ENCODE measurements at regions not wholly inside any gene's neighbourhood (a gene's known extent, or its start where the extent isn't known, plus 50 kb on each side); places are given as distances from the start of the nearest gene placed in this dataset.
"Not testable (repeated sequence)": the region's sequence is repeated elsewhere in the genome, so short reads cannot be mapped to it uniquely, and the experiment has no call there.

DNA sequence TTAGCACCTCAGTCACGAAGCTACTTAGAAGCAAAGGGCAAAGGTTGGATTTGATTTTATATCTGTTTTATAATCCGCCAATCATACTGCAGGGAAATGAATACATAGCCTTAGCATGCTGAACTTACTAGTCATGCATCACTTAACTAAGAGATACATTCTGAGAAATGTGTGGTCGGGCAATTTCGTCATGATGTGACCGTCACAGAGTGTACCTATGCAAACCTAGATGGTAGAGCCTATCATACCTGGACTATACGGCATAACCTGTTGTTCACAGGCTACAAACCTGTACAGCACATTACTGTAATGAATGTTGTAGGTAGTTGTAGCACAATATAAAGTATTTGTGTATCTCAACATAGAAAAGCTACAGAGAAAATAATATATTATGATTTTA is 345.2 kb upstream of the RGS17 start:
- DNase-seq (ENCODE audit: low read depth), result no peak
- Histone ChIP-seq H3K9ac (ENCODE audit: low read length) (no peak overlapping the region), H2AFZ (ENCODE audit: low read depth, low read length) (no peak overlapping the region), H4K20me1 (ENCODE audit: insufficient read depth, low read length) (no peaks in the 10 kb centered on the region), H3K9me3 (ENCODE audit: insufficient read depth, low read depth, low read length) (no peaks in the 10 kb centered on the region), H3K79me2 (ENCODE audit: insufficient read depth, low read length) (no peaks in the 10 kb centered on the region), H3K36me3 (ENCODE audit: insufficient read depth, low read length) (no peaks in the 10 kb centered on the region), H3K4me3 (ENCODE audit: insufficient read depth, low read depth, low read length) (no peak overlapping the region), H3K27me3 (ENCODE audit: insufficient read depth, low read length) (no peaks in the 10 kb centered on the region), H3K4me2 (ENCODE audit: low read length) (no peak overlapping the region), H3K27ac (ENCODE audit: low read depth, low read length) (no peak overlapping the region), H3K4me1 (ENCODE audit: insufficient read depth, low read length) (no peaks in the 10 kb centered on the region)
- no peak for FAIRE-seq
- Mint-ChIP-seq H3K27me3 (ENCODE audit: low read depth, unreplicated experiment) (no peaks in the 10 kb centered on the region), H3K9me3 (ENCODE audit: unreplicated experiment) (peaks cover 2% of the 10 kb centered on the region), H3K4me3 (ENCODE audit: unreplicated experiment) (no peak overlapping the region), H3K27ac (ENCODE audit: unreplicated experiment) (no peak overlapping the region), H3K4me1 (ENCODE audit: low read depth, unreplicated experiment) (no peaks in the 10 kb centered on the region), H3K36me3 (ENCODE audit: low read depth, unreplicated experiment) (no peaks in the 10 kb centered on the region)
- TF ChIP-seq EZH2 (IDR thresholded peaks at IDR 0.05; ENCODE audit: insufficient read depth, low read length), result no peak
- TF ChIP-seq, protein P1, sequence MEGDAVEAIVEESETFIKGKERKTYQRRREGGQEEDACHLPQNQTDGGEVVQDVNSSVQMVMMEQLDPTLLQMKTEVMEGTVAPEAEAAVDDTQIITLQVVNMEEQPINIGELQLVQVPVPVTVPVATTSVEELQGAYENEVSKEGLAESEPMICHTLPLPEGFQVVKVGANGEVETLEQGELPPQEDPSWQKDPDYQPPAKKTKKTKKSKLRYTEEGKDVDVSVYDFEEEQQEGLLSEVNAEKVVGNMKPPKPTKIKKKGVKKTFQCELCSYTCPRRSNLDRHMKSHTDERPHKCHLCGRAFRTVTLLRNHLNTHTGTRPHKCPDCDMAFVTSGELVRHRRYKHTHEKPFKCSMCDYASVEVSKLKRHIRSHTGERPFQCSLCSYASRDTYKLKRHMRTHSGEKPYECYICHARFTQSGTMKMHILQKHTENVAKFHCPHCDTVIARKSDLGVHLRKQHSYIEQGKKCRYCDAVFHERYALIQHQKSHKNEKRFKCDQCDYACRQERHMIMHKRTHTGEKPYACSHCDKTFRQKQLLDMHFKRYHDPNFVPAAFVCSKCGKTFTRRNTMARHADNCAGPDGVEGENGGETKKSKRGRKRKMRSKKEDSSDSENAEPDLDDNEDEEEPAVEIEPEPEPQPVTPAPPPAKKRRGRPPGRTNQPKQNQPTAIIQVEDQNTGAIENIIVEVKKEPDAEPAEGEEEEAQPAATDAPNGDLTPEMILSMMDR (IDR thresholded peaks at IDR 0.05; ENCODE audit: insufficient read depth, low read depth, low read length), result no peak

DNA sequence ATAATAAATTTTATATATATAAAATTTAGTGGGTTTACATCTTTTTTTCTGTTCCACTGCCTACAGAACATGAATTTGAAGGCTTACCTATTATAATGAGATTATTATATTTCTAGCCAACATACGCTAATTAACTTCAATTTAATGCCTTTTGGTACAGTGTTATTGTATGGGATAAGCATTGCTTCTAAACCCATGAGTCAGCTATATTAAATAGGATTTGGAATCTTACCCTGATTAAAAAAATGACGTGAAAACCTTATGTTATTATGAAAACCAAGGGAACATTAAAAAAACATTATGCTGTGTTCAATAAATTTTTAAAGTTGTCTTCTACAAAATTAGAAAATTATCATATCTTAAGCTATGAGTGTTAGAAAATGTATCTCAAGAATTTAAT is 334.0 kb upstream of the RGS17 start:
- no peak overlapping the region for H2AFZ ChIP-seq (ENCODE audit: low read depth, low read length)
- H3K27ac Mint-ChIP-seq (ENCODE audit: unreplicated experiment), result no peak overlapping the region
- FAIRE-seq, result no peak

DNA sequence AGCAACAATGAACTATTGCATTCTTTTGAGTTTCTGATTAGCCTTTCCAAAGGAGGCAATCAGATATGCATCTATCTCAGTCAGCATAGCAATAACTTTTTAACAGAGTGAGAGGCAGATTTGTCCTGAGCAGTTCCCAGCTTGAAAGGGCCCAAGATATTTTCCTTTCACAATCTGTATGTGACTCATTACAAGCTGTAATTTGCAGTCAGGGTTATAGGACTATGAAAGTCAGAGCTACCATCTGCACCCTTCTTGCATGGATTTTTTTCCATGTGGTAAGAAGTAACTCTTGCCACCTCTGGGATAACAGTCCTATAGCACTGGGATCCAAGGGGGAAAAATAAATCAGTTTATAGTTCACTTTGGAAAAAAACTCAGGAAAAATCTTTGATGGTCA is 318.2 kb upstream of the RGS17 start:
- Mint-ChIP-seq H3K4me3 (ENCODE audit: unreplicated experiment) (no peak overlapping the region), H3K27me3 (ENCODE audit: low read depth, unreplicated experiment) (no peaks in the 10 kb centered on the region), H3K27ac (ENCODE audit: unreplicated experiment) (no peak overlapping the region), H3K9me3 (ENCODE audit: unreplicated experiment) (no peaks in the 10 kb centered on the region), H3K4me1 (ENCODE audit: low read depth, unreplicated experiment) (no peaks in the 10 kb centered on the region), H3K36me3 (ENCODE audit: low read depth, unreplicated experiment) (no peaks in the 10 kb centered on the region)
- TF ChIP-seq EZH2 (IDR thresholded peaks at IDR 0.05; ENCODE audit: insufficient read depth, low read length), result no peak
- TF ChIP-seq, protein P1 (IDR thresholded peaks at IDR 0.05; ENCODE audit: insufficient read depth, low read depth, low read length), result no peak
- Histone ChIP-seq H3K4me2 (ENCODE audit: low read length) (no peak overlapping the region), H2AFZ (ENCODE audit: low read depth, low read length) (no peak overlapping the region), H3K4me1 (ENCODE audit: insufficient read depth, low read length) (no peaks in the 10 kb centered on the region), H3K79me2 (ENCODE audit: insufficient read depth, low read length) (no peaks in the 10 kb centered on the region), H3K36me3 (ENCODE audit: insufficient read depth, low read length) (no peaks in the 10 kb centered on the region), H3K9me3 (ENCODE audit: insufficient read depth, low read depth, low read length) (no peaks in the 10 kb centered on the region), H3K4me3 (ENCODE audit: insufficient read depth, low read depth, low read length) (no peak overlapping the region), H3K27ac (ENCODE audit: low read depth, low read length) (no peak overlapping the region), H3K9ac (ENCODE audit: low read length) (no peak overlapping the region), H3K27me3 (ENCODE audit: insufficient read depth, low read length) (no peaks in the 10 kb centered on the region), H4K20me1 (ENCODE audit: insufficient read depth, low read length) (no peaks in the 10 kb centered on the region)
- FAIRE-seq (no peak), DNase-seq (ENCODE audit: low read depth) (no peak)

More for the DNA sequence above, 334.0 kb upstream of the RGS17 start:
- Histone ChIP-seq H3K36me3 (ENCODE audit: insufficient read depth, low read length) (no peaks in the 10 kb centered on the region), H3K9ac (ENCODE audit: low read length) (no peak overlapping the region), H3K9me3 (ENCODE audit: insufficient read depth, low read depth, low read length) (no peaks in the 10 kb centered on the region), H3K27ac (ENCODE audit: low read depth, low read length) (no peak overlapping the region), H3K4me2 (ENCODE audit: low read length) (no peak overlapping the region), H3K27me3 (ENCODE audit: insufficient read depth, low read length) (no peaks in the 10 kb centered on the region), H4K20me1 (ENCODE audit: insufficient read depth, low read length) (no peaks in the 10 kb centered on the region), H3K79me2 (ENCODE audit: insufficient read depth, low read length) (no peaks in the 10 kb centered on the region), H3K4me1 (ENCODE audit: insufficient read depth, low read length) (no peaks in the 10 kb centered on the region), H3K4me3 (ENCODE audit: insufficient read depth, low read depth, low read length) (no peak overlapping the region)
- no peak for TF ChIP-seq EZH2 (IDR thresholded peaks at IDR 0.05; ENCODE audit: insufficient read depth, low read length)
- TF ChIP-seq, protein P1 (IDR thresholded peaks at IDR 0.05; ENCODE audit: insufficient read depth, low read depth, low read length), result no peak
- DNase-seq (ENCODE audit: low read depth), result no peak
- Mint-ChIP-seq H3K9me3 (ENCODE audit: unreplicated experiment) (peaks cover 3% of the 10 kb centered on the region), H3K27me3 (ENCODE audit: low read depth, unreplicated experiment) (no peaks in the 10 kb centered on the region), H3K4me3 (ENCODE audit: unreplicated experiment) (no peak overlapping the region), H3K36me3 (ENCODE audit: low read depth, unreplicated experiment) (no peaks in the 10 kb centered on the region), H3K4me1 (ENCODE audit: low read depth, unreplicated experiment) (no peaks in the 10 kb centered on the region)

DNA sequence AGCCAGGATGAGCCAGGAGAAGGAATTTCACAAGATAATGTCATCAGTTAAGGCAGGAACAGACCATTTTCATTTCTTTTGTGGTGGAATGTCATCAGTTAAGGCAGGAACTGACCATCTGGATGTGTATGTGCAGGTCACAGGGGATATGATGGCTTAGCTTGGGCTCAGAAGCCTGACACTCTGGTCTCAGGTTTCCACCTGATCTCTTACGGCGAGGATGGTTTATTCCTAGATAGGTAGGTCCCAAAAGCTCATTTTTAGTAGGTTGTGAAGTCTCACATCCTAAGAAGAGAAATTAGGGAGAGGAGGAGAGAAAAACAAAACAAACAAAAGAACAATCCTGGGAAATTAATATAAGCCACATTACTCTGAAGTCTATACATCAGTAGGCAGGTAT is 311.7 kb upstream of the RGS17 start:
- not testable (repeated sequence) for H3K4me3 Mint-ChIP-seq (ENCODE audit: unreplicated experiment); H3K4me1 Mint-ChIP-seq (ENCODE audit: low read depth, unreplicated experiment); H3K4me2 ChIP-seq (ENCODE audit: low read length); H3K79me2 ChIP-seq (ENCODE audit: insufficient read depth, low read length); H3K4me1 ChIP-seq (ENCODE audit: insufficient read depth, low read length); H3K9ac ChIP-seq (ENCODE audit: low read length); H3K27me3 Mint-ChIP-seq (ENCODE audit: low read depth, unreplicated experiment); FAIRE-seq; H3K9me3 ChIP-seq (ENCODE audit: insufficient read depth, low read depth, low read length); H3K36me3 ChIP-seq (ENCODE audit: insufficient read depth, low read length); H3K27ac ChIP-seq (ENCODE audit: low read depth, low read length); H3K9me3 Mint-ChIP-seq (ENCODE audit: unreplicated experiment); H4K20me1 ChIP-seq (ENCODE audit: insufficient read depth, low read length); H3K4me3 ChIP-seq (ENCODE audit: insufficient read depth, low read depth, low read length); H2AFZ ChIP-seq (ENCODE audit: low read depth, low read length); H3K36me3 Mint-ChIP-seq (ENCODE audit: low read depth, unreplicated experiment); DNase-seq (ENCODE audit: low read depth); H3K27me3 ChIP-seq (ENCODE audit: insufficient read depth, low read length); H3K27ac Mint-ChIP-seq (ENCODE audit: unreplicated experiment)
